Mesothelial cell of epicardium (in vitro differentiated cells): ENCODE measurements at regions not wholly inside any gene's neighbourhood (a gene's known extent, or its start where the extent isn't known, plus 50 kb on each side); places are given as distances from the start of the nearest gene placed in this dataset.
A peak's percentile ranks its signal among the peaks of the same experiment; 100 is the strongest.

Experiments
- DNase-seq, 2 experiments: peaks; one replicate each; pipeline ENCODE4 v3.0.0; 2021; ENCODE audit warnings: low spot score in 2 of 2; ENCODE audit not compliant: unreplicated experiment in 2 of 2
- H3K27ac Mint-ChIP-seq: 2 replicates; pipeline ENCODE4 v1.8.0; 2021; ENCODE audit warnings: mixed read lengths
- H3K27me3 Mint-ChIP-seq: 2 replicates; pipeline ENCODE4 v1.8.0; 2021; ENCODE audit warnings: low read depth, mixed read lengths
- H3K36me3 Mint-ChIP-seq: 2 replicates; pipeline ENCODE4 v1.8.0; 2021; ENCODE audit warnings: mixed read lengths
- H3K4me1 Mint-ChIP-seq: 2 replicates; pipeline ENCODE4 v1.8.0; 2021; ENCODE audit warnings: mixed read lengths
- H3K4me3 Mint-ChIP-seq: 2 replicates; pipeline ENCODE4 v1.8.0; 2021; ENCODE audit warnings: mild to moderate bottlenecking, moderate library complexity, mixed read lengths
- H3K9me3 Mint-ChIP-seq: 2 replicates; pipeline ENCODE4 v1.8.0; 2021; ENCODE audit warnings: mixed read lengths
- CTCF ChIP-seq: fragments of 200-600 bp; sonication (generic); IDR thresholded peaks from one replicate; pipeline ENCODE4 v1.5.0; 2021; ENCODE audit warnings: antibody characterized with exemption; ENCODE audit not compliant: unreplicated experiment

GRCh38 chr1:228976316-228976715 lies 241.0 kb downstream of the RHOU start:
- no peak for TF ChIP-seq CTCF
- Mint-ChIP-seq H3K27me3 (no peaks in the 10 kb centered on the region), H3K4me3 (no peak overlapping the region), H3K9me3 (no peaks in the 10 kb centered on the region), H3K4me1 (peaks cover 39% of the 10 kb centered on the region), H3K27ac (no peak overlapping the region), H3K36me3 (no peaks in the 10 kb centered on the region)
- no peak for DNase-seq

GRCh38 chr1:228977307-228977706 lies 242.0 kb downstream of the RHOU start:
- Mint-ChIP-seq H3K4me1 (peaks cover 39% of the 10 kb centered on the region), H3K27me3 (no peaks in the 10 kb centered on the region), H3K36me3 (no peaks in the 10 kb centered on the region), H3K9me3 (no peaks in the 10 kb centered on the region), H3K4me3 (no peak overlapping the region), H3K27ac (peak overlapping the region; percentile 7)
- no peak for TF ChIP-seq CTCF
- no peak for DNase-seq

- TF ChIP-seq CTCF = no peak
- no peaks in the 10 kb centered on the region for H3K36me3 Mint-ChIP-seq
- H3K27me3 Mint-ChIP-seq = no peaks in the 10 kb centered on the region
- DNase-seq = no peak
- H3K27ac Mint-ChIP-seq = no peak overlapping the region
- peaks cover 39% of the 10 kb centered on the region for H3K4me1 Mint-ChIP-seq
- H3K4me3 Mint-ChIP-seq = no peak overlapping the region
- no peaks in the 10 kb centered on the region for H3K9me3 Mint-ChIP-seq
Measured at GRCh38 chr1:228977741-228978140, 242.5 kb downstream of the RHOU start.

GRCh38 chr1:228978484-228979324 lies 243.4 kb downstream of the RHOU start:
- H3K27me3 Mint-ChIP-seq = no peaks in the 10 kb centered on the region
- no peak for TF ChIP-seq CTCF
- H3K9me3 Mint-ChIP-seq = no peaks in the 10 kb centered on the region
- peak overlapping the region; percentile 77 for H3K27ac Mint-ChIP-seq
- H3K4me3 Mint-ChIP-seq = no peak overlapping the region
- no peaks in the 10 kb centered on the region for H3K36me3 Mint-ChIP-seq
- peaks cover 39% of the 10 kb centered on the region for H3K4me1 Mint-ChIP-seq
- no peak for DNase-seq

- Mint-ChIP-seq H3K4me1 (peaks cover 39% of the 10 kb centered on the region), H3K27me3 (no peaks in the 10 kb centered on the region), H3K36me3 (no peaks in the 10 kb centered on the region), H3K4me3 (no peak overlapping the region), H3K27ac (no peak overlapping the region), H3K9me3 (no peaks in the 10 kb centered on the region)
- no peak for DNase-seq
- TF ChIP-seq CTCF = no peak
Measured at GRCh38 chr1:228979325-228979699, 244.0 kb downstream of the RHOU start.
